ENCODE measurements at regions not wholly inside any gene's neighbourhood (a gene's known extent, or its start where the extent isn't known, plus 50 kb on each side); places are given as distances from the start of the nearest gene placed in this dataset.

- no peaks in the 10 kb centered on the region for H3K27me3 ChIP-seq (ENCODE audit: insufficient read depth, low read length)
- H3K27ac ChIP-seq (ENCODE audit: low read depth, low read length): no peak overlapping the region
- no peak overlapping the region for H3K4me3 ChIP-seq (ENCODE audit: low read depth, low read length)
These were observed 1074.4 kb downstream of the CDH9 start for GRCh38 chr5:25964009-25964372.

GRCh38 chr5:25963251-25964008 lies 1075.0 kb downstream of the CDH9 start:
- H3K79me2 ChIP-seq (ENCODE audit: control insufficient read depth, insufficient read depth, low read length, unreplicated experiment): no peaks in the 10 kb centered on the region
- H3K4me1 ChIP-seq (ENCODE audit: control insufficient read depth, insufficient read depth, low read length, unreplicated experiment): no peaks in the 10 kb centered on the region
- no peaks in the 10 kb centered on the region for H3K27me3 ChIP-seq (ENCODE audit: insufficient read depth, low read length)
- H3K36me3 ChIP-seq (ENCODE audit: insufficient read depth, low read length): no peaks in the 10 kb centered on the region
- no peak overlapping the region for H2AFZ ChIP-seq (ENCODE audit: low read length, unreplicated experiment)
- no peak overlapping the region for H3K27ac ChIP-seq (ENCODE audit: low read depth, low read length)
- H3K4me3 ChIP-seq (ENCODE audit: low read depth, low read length): no peak overlapping the region

More at GRCh38 chr5:25964009-25964372, 1074.4 kb downstream of the CDH9 start:
- Histone ChIP-seq H2AFZ (ENCODE audit: low read length, unreplicated experiment) (no peak overlapping the region), H3K79me2 (ENCODE audit: control insufficient read depth, insufficient read depth, low read length, unreplicated experiment) (no peaks in the 10 kb centered on the region), H3K4me1 (ENCODE audit: control insufficient read depth, insufficient read depth, low read length, unreplicated experiment) (no peaks in the 10 kb centered on the region), H3K36me3 (ENCODE audit: insufficient read depth, low read length) (no peaks in the 10 kb centered on the region)

GRCh38 chr5:25955337-25955736 lies 1083.0 kb downstream of the CDH9 start:
- Histone ChIP-seq H3K4me1 (ENCODE audit: control insufficient read depth, insufficient read depth, low read length, unreplicated experiment) (no peaks in the 10 kb centered on the region), H3K27me3 (ENCODE audit: insufficient read depth, low read length) (no peaks in the 10 kb centered on the region), H3K27ac (ENCODE audit: low read depth, low read length) (no peak overlapping the region), H2AFZ (ENCODE audit: low read length, unreplicated experiment) (no peak overlapping the region), H3K36me3 (ENCODE audit: insufficient read depth, low read length) (no peaks in the 10 kb centered on the region), H3K79me2 (ENCODE audit: control insufficient read depth, insufficient read depth, low read length, unreplicated experiment) (no peaks in the 10 kb centered on the region), H3K4me3 (ENCODE audit: low read depth, low read length) (no peak overlapping the region)

- Histone ChIP-seq H3K4me3 (ENCODE audit: low read depth, low read length) (no peak overlapping the region), H3K79me2 (ENCODE audit: control insufficient read depth, insufficient read depth, low read length, unreplicated experiment) (no peaks in the 10 kb centered on the region), H3K4me1 (ENCODE audit: control insufficient read depth, insufficient read depth, low read length, unreplicated experiment) (no peaks in the 10 kb centered on the region), H3K27me3 (ENCODE audit: insufficient read depth, low read length) (no peaks in the 10 kb centered on the region), H2AFZ (ENCODE audit: low read length, unreplicated experiment) (no peak overlapping the region), H3K36me3 (ENCODE audit: insufficient read depth, low read length) (no peaks in the 10 kb centered on the region), H3K27ac (ENCODE audit: low read depth, low read length) (no peak overlapping the region)
These were observed 1087.7 kb downstream of the CDH9 start for GRCh38 chr5:25950681-25951080.

- H3K4me3 ChIP-seq (ENCODE audit: low read depth, low read length): no peak overlapping the region
- H2AFZ ChIP-seq (ENCODE audit: low read length, unreplicated experiment): no peak overlapping the region
- H3K27ac ChIP-seq (ENCODE audit: low read depth, low read length): no peak overlapping the region
- H3K4me1 ChIP-seq (ENCODE audit: control insufficient read depth, insufficient read depth, low read length, unreplicated experiment): no peaks in the 10 kb centered on the region
- H3K27me3 ChIP-seq (ENCODE audit: insufficient read depth, low read length): no peaks in the 10 kb centered on the region
- no peaks in the 10 kb centered on the region for H3K79me2 ChIP-seq (ENCODE audit: control insufficient read depth, insufficient read depth, low read length, unreplicated experiment)
- no peaks in the 10 kb centered on the region for H3K36me3 ChIP-seq (ENCODE audit: insufficient read depth, low read length)
These were observed 1090.1 kb downstream of the CDH9 start for GRCh38 chr5:25948278-25948677.

- no peaks in the 10 kb centered on the region for H3K4me1 ChIP-seq (ENCODE audit: control insufficient read depth, insufficient read depth, low read length, unreplicated experiment)
- H3K36me3 ChIP-seq (ENCODE audit: insufficient read depth, low read length): no peaks in the 10 kb centered on the region
- H3K27me3 ChIP-seq (ENCODE audit: insufficient read depth, low read length): no peaks in the 10 kb centered on the region
- H2AFZ ChIP-seq (ENCODE audit: low read length, unreplicated experiment): no peak overlapping the region
- H3K27ac ChIP-seq (ENCODE audit: low read depth, low read length): no peak overlapping the region
- H3K4me3 ChIP-seq (ENCODE audit: low read depth, low read length): no peak overlapping the region
- no peaks in the 10 kb centered on the region for H3K79me2 ChIP-seq (ENCODE audit: control insufficient read depth, insufficient read depth, low read length, unreplicated experiment)
These were observed 1093.6 kb downstream of the CDH9 start for GRCh38 chr5:25944786-25945185.

- Histone ChIP-seq H3K36me3 (ENCODE audit: insufficient read depth, low read length) (no peaks in the 10 kb centered on the region), H3K27ac (ENCODE audit: low read depth, low read length) (no peak overlapping the region), H3K4me1 (ENCODE audit: control insufficient read depth, insufficient read depth, low read length, unreplicated experiment) (no peaks in the 10 kb centered on the region), H3K79me2 (ENCODE audit: control insufficient read depth, insufficient read depth, low read length, unreplicated experiment) (no peaks in the 10 kb centered on the region), H3K4me3 (ENCODE audit: low read depth, low read length) (no peak overlapping the region), H3K27me3 (ENCODE audit: insufficient read depth, low read length) (no peaks in the 10 kb centered on the region), H2AFZ (ENCODE audit: low read length, unreplicated experiment) (no peak overlapping the region)
These were observed 1129.2 kb downstream of the CDH9 start for GRCh38 chr5:25909163-25909562.

- Histone ChIP-seq H3K36me3 (ENCODE audit: insufficient read depth, low read length) (no peaks in the 10 kb centered on the region), H3K4me3 (ENCODE audit: low read depth, low read length) (no peak overlapping the region), H3K79me2 (ENCODE audit: control insufficient read depth, insufficient read depth, low read length, unreplicated experiment) (no peaks in the 10 kb centered on the region), H3K4me1 (ENCODE audit: control insufficient read depth, insufficient read depth, low read length, unreplicated experiment) (no peaks in the 10 kb centered on the region), H2AFZ (ENCODE audit: low read length, unreplicated experiment) (no peak overlapping the region), H3K27me3 (ENCODE audit: insufficient read depth, low read length) (no peaks in the 10 kb centered on the region), H3K27ac (ENCODE audit: low read depth, low read length) (no peak overlapping the region)
These were observed 1132.7 kb downstream of the CDH9 start for GRCh38 chr5:25905646-25906045.

GRCh38 chr5:25892211-25892610 lies 1146.2 kb downstream of the CDH9 start:
- H3K36me3 ChIP-seq (ENCODE audit: insufficient read depth, low read length): no peaks in the 10 kb centered on the region
- H3K27me3 ChIP-seq (ENCODE audit: insufficient read depth, low read length): no peaks in the 10 kb centered on the region
- no peak overlapping the region for H3K4me3 ChIP-seq (ENCODE audit: low read depth, low read length)
- H3K4me1 ChIP-seq (ENCODE audit: control insufficient read depth, insufficient read depth, low read length, unreplicated experiment): no peaks in the 10 kb centered on the region
- H2AFZ ChIP-seq (ENCODE audit: low read length, unreplicated experiment): no peak overlapping the region
- H3K79me2 ChIP-seq (ENCODE audit: control insufficient read depth, insufficient read depth, low read length, unreplicated experiment): no peaks in the 10 kb centered on the region
- no peak overlapping the region for H3K27ac ChIP-seq (ENCODE audit: low read depth, low read length)

GRCh38 chr5:25891691-25892090 lies 1146.7 kb downstream of the CDH9 start:
- Histone ChIP-seq H2AFZ (ENCODE audit: low read length, unreplicated experiment) (no peak overlapping the region), H3K27me3 (ENCODE audit: insufficient read depth, low read length) (no peaks in the 10 kb centered on the region), H3K36me3 (ENCODE audit: insufficient read depth, low read length) (no peaks in the 10 kb centered on the region), H3K79me2 (ENCODE audit: control insufficient read depth, insufficient read depth, low read length, unreplicated experiment) (no peaks in the 10 kb centered on the region), H3K4me1 (ENCODE audit: control insufficient read depth, insufficient read depth, low read length, unreplicated experiment) (no peaks in the 10 kb centered on the region), H3K27ac (ENCODE audit: low read depth, low read length) (no peak overlapping the region), H3K4me3 (ENCODE audit: low read depth, low read length) (no peak overlapping the region)

- no peaks in the 10 kb centered on the region for H3K4me1 ChIP-seq (ENCODE audit: control insufficient read depth, insufficient read depth, low read length, unreplicated experiment)
- no peaks in the 10 kb centered on the region for H3K79me2 ChIP-seq (ENCODE audit: control insufficient read depth, insufficient read depth, low read length, unreplicated experiment)
- no peak overlapping the region for H3K4me3 ChIP-seq (ENCODE audit: low read depth, low read length)
- no peak overlapping the region for H3K27ac ChIP-seq (ENCODE audit: low read depth, low read length)
- H3K36me3 ChIP-seq (ENCODE audit: insufficient read depth, low read length): no peaks in the 10 kb centered on the region
- H2AFZ ChIP-seq (ENCODE audit: low read length, unreplicated experiment): no peak overlapping the region
- no peaks in the 10 kb centered on the region for H3K27me3 ChIP-seq (ENCODE audit: insufficient read depth, low read length)
These were observed 1156.9 kb downstream of the CDH9 start for GRCh38 chr5:25881318-25882036.
